HepG2 (cell line): ENCODE measurements at regions not wholly inside any gene's neighbourhood (a gene's known extent, or its start where the extent isn't known, plus 50 kb on each side); places are given as distances from the start of the nearest gene placed in this dataset.

Experiments
- ELF4 ChIP-seq: sonication (generic); formaldehyde crosslinking; IDR thresholded peaks from 2 replicates; pipeline ENCODE4 v1.5.0; 2020; ENCODE audit warnings: missing genetic modification reagents, mild to moderate bottlenecking, moderate library complexity, borderline replicate concordance
- ELK4 ChIP-seq: sonication (generic); formaldehyde crosslinking; IDR thresholded peaks from 2 replicates; pipeline ENCODE4 v1.9.0; 2021; ENCODE audit warnings: missing genetic modification reagents, borderline replicate concordance
- EZH2 ChIP-seq: conservative IDR thresholded peaks from 2 replicates; pipeline ENCODE4 v1.6.1; 2012; ENCODE audit warnings: mild to moderate bottlenecking, low read depth, low read length, moderate library complexity
- GTF2F1 ChIP-seq: fragments of 150-350 bp; IDR thresholded peaks from 2 replicates; pipeline ENCODE4 v1.6.1; 2014; ENCODE audit warnings: low read length
- KLF13 ChIP-seq: sonication (generic); formaldehyde crosslinking; IDR thresholded peaks from 2 replicates; pipeline ENCODE4 v1.4.0; 2020; ENCODE audit warnings: mild to moderate bottlenecking, missing genetic modification reagents
- NAIF1 ChIP-seq: sonication (generic); formaldehyde crosslinking; IDR thresholded peaks from 2 replicates; pipeline ENCODE4 v1.5.0; 2020; ENCODE audit warnings: mild to moderate bottlenecking, missing genetic modification reagents, borderline replicate concordance
- NFE2L1 ChIP-seq: sonication (generic); formaldehyde crosslinking; IDR thresholded peaks from 2 replicates; pipeline ENCODE4 v1.4.0; 2020; ENCODE audit warnings: missing genetic modification reagents, mild to moderate bottlenecking, borderline replicate concordance
- POLR2A ChIP-seq, 2 experiments: IDR thresholded peaks; 2 replicates each; pipeline ENCODE4 v1.6.1; 2011; ENCODE audit warnings: low read depth in 2 of 2, low read length in 2 of 2, mild to moderate bottlenecking in 1 of 2, moderate library complexity in 1 of 2; ENCODE audit not compliant: insufficient read depth in 1 of 2
- TAF1 ChIP-seq: sonication (generic); formaldehyde crosslinking; IDR thresholded peaks from 2 replicates; pipeline ENCODE4 v1.4.0; 2020; ENCODE audit warnings: missing genetic modification reagents

- TF ChIP-seq TAF1 (CRISPR knock-in tag) (no peak), ELF4 (no peak), ELK4 (CRISPR knock-in tag) (no peak), POLR2A (IDR thresholded peaks at IDR 0.05; ENCODE audit: insufficient read depth in 1 of 2, low read depth in 2 of 2, low read length in 2 of 2) (no peak), GTF2F1 (no peak), NAIF1 (CRISPR knock-in tag) (no peak), KLF13 (no peak), NFE2L1 (CRISPR knock-in tag) (no peak), EZH2 (no peak)
Measured at GRCh38 chr7:136078630-136079029, 101.5 kb upstream of the MTPN start.
